ENCODE measurements at regions not wholly inside any gene's neighbourhood (a gene's known extent, or its start where the extent isn't known, plus 50 kb on each side); places are given as distances from the start of the nearest gene placed in this dataset.

DNA sequence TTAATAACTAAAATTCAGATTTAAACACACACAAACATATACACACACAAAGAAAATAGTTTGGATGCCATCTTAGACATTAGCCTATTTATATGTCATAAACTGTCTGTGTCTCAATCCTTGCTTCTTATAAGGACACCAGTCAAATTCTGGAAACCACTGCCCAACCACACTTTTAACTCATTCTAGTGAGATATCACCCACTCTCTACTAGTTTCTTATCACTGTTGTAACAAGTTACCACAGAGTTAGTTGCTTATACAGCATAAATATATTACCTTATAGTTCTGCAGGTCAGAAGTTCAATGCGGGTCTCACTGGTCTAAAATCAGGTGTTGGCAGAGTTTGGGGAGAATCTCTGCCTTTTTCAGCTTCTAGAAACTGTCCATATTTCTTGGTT, 239.1 kb downstream of the MTX2 start:
- TF ChIP-seq CTCF (IDR thresholded peaks at IDR 0.05): no peak
- 78 to 84% methylated on average over 1 of the region's 1 CpG for WGBS, 2 donors
- Histone ChIP-seq H3K27ac (no peak overlapping the region), H3K27me3 (no peaks in the 10 kb centered on the region), H3K36me3 (no peaks in the 10 kb centered on the region), H3K4me1 (no peaks in the 10 kb centered on the region), H3K4me3 (no peak overlapping the region), H3K9me3 (no peaks in the 10 kb centered on the region)
- ATAC-seq: no peak
- no peak for FAIRE-seq
- intact Hi-C loops (cut with DNase I): no loop called here
- DNase-seq: no peak

- Histone ChIP-seq H3K4me1 (no peaks in the 10 kb centered on the region), H3K36me3 (no peaks in the 10 kb centered on the region), H3K9me3 (no peaks in the 10 kb centered on the region), H3K27ac (no peak overlapping the region), H3K4me3 (no peak overlapping the region), H3K27me3 (no peaks in the 10 kb centered on the region)
- no peak for TF ChIP-seq CTCF (IDR thresholded peaks at IDR 0.05)
- no peak for ATAC-seq
- intact Hi-C loops (cut with DNase I): no loop called here
- no peak for FAIRE-seq
- DNase-seq: no peak
- WGBS, 2 donors: 53 to 54% methylated on average over 5 of the region's 5 CpGs
Observed at GRCh38 chr2:176508984-176509740, 239.9 kb downstream of the MTX2 start.

- WGBS, 2 donors: 66 to 72% methylated on average over 5 of the region's 5 CpGs
- no peak for TF ChIP-seq CTCF (IDR thresholded peaks at IDR 0.05)
- Histone ChIP-seq H3K36me3 (no peaks in the 10 kb centered on the region), H3K4me1 (no peaks in the 10 kb centered on the region), H3K9me3 (peaks cover 0 to 3% (median 0%) of the 10 kb centered on the region in 4 donors), H3K27me3 (no peaks in the 10 kb centered on the region), H3K4me3 (no peak overlapping the region), H3K27ac (no peak overlapping the region)
- intact Hi-C loops (cut with DNase I): no loop called here
- ATAC-seq (no peak), DNase-seq (no peak), FAIRE-seq (no peak)
Observed at GRCh38 chr2:176514276-176514675, 245.0 kb downstream of the MTX2 start.

DNA sequence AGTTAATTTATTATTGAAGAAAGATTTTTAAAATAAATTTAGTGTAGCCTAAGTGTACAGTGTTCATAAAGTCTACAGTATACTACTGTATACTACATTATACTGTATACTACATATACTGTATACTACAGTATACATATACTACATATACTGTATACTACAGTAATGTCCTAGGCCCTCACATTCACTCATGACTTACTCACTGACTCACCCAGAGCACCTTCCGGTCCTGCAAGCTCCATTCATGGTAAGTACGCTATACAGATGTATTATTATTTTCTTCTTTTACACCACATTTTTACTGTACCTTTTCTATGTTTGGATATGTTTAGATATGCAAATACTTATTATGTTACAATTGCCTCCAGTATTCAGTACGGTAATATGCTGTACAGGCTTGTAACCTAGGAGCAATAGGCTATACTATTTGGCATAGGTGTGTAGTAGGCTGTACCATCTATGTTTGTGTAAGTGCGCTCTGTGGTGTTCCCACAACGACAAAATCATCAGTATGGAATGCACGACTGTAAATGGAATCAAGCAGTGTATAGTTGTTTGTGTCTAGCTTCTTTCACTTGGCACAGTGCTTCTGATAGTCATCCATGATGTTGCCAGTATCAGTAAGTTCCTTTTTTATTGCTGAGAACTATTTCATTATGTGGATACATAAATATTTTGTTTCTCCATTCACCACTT, 245.7 kb downstream of the MTX2 start:
- FAIRE-seq (no peak), ATAC-seq (no peak), DNase-seq (no peak)
- Histone ChIP-seq H3K4me3 (no peak overlapping the region), H3K4me1 (no peaks in the 10 kb centered on the region), H3K27me3 (no peaks in the 10 kb centered on the region), H3K36me3 (no peaks in the 10 kb centered on the region), H3K27ac (no peak overlapping the region), H3K9me3 (peaks cover 0 to 3% (median 0%) of the 10 kb centered on the region in 4 donors)
- intact Hi-C loops (cut with DNase I): no loop called here
- no peak for TF ChIP-seq CTCF (IDR thresholded peaks at IDR 0.05)
- WGBS, 2 donors: 80 to 84% methylated on average over 6 of the region's 6 CpGs

GRCh38 chr2:176516051-176516602, 246.9 kb downstream of the MTX2 start:
- TF ChIP-seq CTCF (IDR thresholded peaks at IDR 0.05): no peak
- WGBS, 2 donors: 6 to 23% methylated on average over 1 of the region's 1 CpG
- Histone ChIP-seq H3K27me3 (no peaks in the 10 kb centered on the region), H3K4me3 (no peak overlapping the region), H3K9me3 (peaks cover 0 to 3% (median 0%) of the 10 kb centered on the region in 4 donors), H3K36me3 (no peaks in the 10 kb centered on the region), H3K4me1 (no peaks in the 10 kb centered on the region), H3K27ac (no peak overlapping the region)
- intact Hi-C loops (cut with DNase I): no loop called here
- FAIRE-seq (no peak), ATAC-seq (no peak), DNase-seq (no peak)

All from pancreas (tissue), 10 donors.